GM23338 (cell line): ENCODE measurements at regions not wholly inside any gene's neighbourhood (a gene's known extent, or its start where the extent isn't known, plus 50 kb on each side); places are given as distances from the start of the nearest gene placed in this dataset.

Experiments used
- ATAC-seq: fragments of 200-7000 bp; cut with Tn5 transposase; 3 replicates; pipeline ENCODE4 v1.9.1; 2020
- DNase-seq: peaks from one replicate; pipeline ENCODE4 v3.0.0-alpha.2; 2015; ENCODE audit warnings: low spot score
- H2AFZ ChIP-seq: fragments of 200-600 bp; sonication (generic); 2 replicates; pipeline ENCODE4 v1.8.0; 2016; ENCODE audit warnings: antibody characterized with exemption, mild to moderate bottlenecking, moderate library complexity
- H3F3A ChIP-seq: fragments of 200-600 bp; sonication (generic); replicated peaks from 2 replicates; pipeline ENCODE4 v1.8.0; 2017; ENCODE audit warnings: antibody characterized with exemption, mixed run types, low read depth
- H3K27ac ChIP-seq: fragments of 200-600 bp; sonication (generic); 2 replicates; pipeline ENCODE4 v1.6.1; 2016; ENCODE audit warnings: low read depth
- H3K27me3 ChIP-seq: fragments of 200-600 bp; sonication (generic); 2 replicates; pipeline ENCODE4 v1.8.0; 2016; ENCODE audit warnings: mild to moderate bottlenecking, mixed run types, moderate library complexity; ENCODE audit not compliant: insufficient read depth
- H3K36me3 ChIP-seq: fragments of 200-600 bp; sonication (generic); 2 replicates; pipeline ENCODE4 v1.8.0; 2016; ENCODE audit warnings: mild to moderate bottlenecking; ENCODE audit not compliant: insufficient read depth
- H3K4me1 ChIP-seq: fragments of 200-600 bp; sonication (generic); 2 replicates; pipeline ENCODE4 v1.8.0; 2016; ENCODE audit warnings: mild to moderate bottlenecking, moderate library complexity; ENCODE audit not compliant: insufficient read depth
- H3K4me2 ChIP-seq: fragments of 200-600 bp; sonication (generic); 2 replicates; pipeline ENCODE4 v1.7.1; 2017; ENCODE audit warnings: mixed run types
- H3K4me3 ChIP-seq: fragments of 200-600 bp; sonication (generic); 2 replicates; pipeline ENCODE4 v1.6.1; 2016; ENCODE audit warnings: mixed run types
- H3K79me2 ChIP-seq: fragments of 200-600 bp; sonication (generic); replicated peaks from 2 replicates; pipeline ENCODE4 v1.8.0; 2017; ENCODE audit warnings: mild to moderate bottlenecking; ENCODE audit not compliant: insufficient read depth
- H3K9me2 ChIP-seq: fragments of 200-600 bp; sonication (generic); 2 replicates; pipeline ENCODE4 v1.8.0; 2017; ENCODE audit not compliant: insufficient read depth
- H4K20me1 ChIP-seq: fragments of 200-600 bp; sonication (generic); replicated peaks from 2 replicates; pipeline ENCODE4 v1.8.0; 2017; ENCODE audit warnings: mild to moderate bottlenecking; ENCODE audit not compliant: insufficient read depth
- H3K27ac Mint-ChIP-seq: 2 replicates; pipeline ENCODE4 v1.8.0; 2020; ENCODE audit warnings: inconsistent platforms, mild to moderate bottlenecking, moderate library complexity, mixed read lengths
- H3K27me3 Mint-ChIP-seq: 3 replicates; pipeline ENCODE4 v1.8.0; 2022; ENCODE audit warnings: low read depth, mild to moderate bottlenecking, moderate library complexity, mixed read lengths, inconsistent platforms; ENCODE audit not compliant: insufficient read depth, poor library complexity
- H3K36me3 Mint-ChIP-seq: 3 replicates; pipeline ENCODE4 v1.8.0; 2021; ENCODE audit warnings: low read depth, mild to moderate bottlenecking, inconsistent platforms, moderate library complexity, mixed read lengths
- H3K4me1 Mint-ChIP-seq: 3 replicates; pipeline ENCODE4 v1.8.0; 2020; ENCODE audit warnings: mild to moderate bottlenecking, inconsistent platforms, mixed read lengths
- H3K4me3 Mint-ChIP-seq: 3 replicates; pipeline ENCODE4 v1.8.0; 2021; ENCODE audit warnings: moderate library complexity, mild to moderate bottlenecking, inconsistent platforms, mixed read lengths
- H3K9me3 Mint-ChIP-seq: 3 replicates; pipeline ENCODE4 v1.8.0; 2020; ENCODE audit warnings: moderate library complexity, mild to moderate bottlenecking, inconsistent platforms, mixed read lengths
- CREB1 ChIP-seq: fragments of 250-450 bp; sonication (Bioruptor Pico); IDR thresholded peaks from 2 replicates; pipeline ENCODE4 v1.5.0; 2020; ENCODE audit warnings: low read depth, mild to moderate bottlenecking, moderate library complexity
- EZH2 ChIP-seq: fragments of 200-600 bp; sonication (generic); IDR thresholded peaks from one replicate; pipeline ENCODE4 v1.8.0; 2017; ENCODE audit warnings: antibody characterized with exemption, mild to moderate bottlenecking, low read depth; ENCODE audit not compliant: unreplicated experiment
- EZH2phosphoT487 ChIP-seq: fragments of 200-600 bp; sonication (generic); IDR thresholded peaks from one replicate; pipeline ENCODE4 v1.8.1; 2018; ENCODE audit warnings: antibody characterized with exemption; ENCODE audit not compliant: unreplicated experiment
- JUNB ChIP-seq: IDR thresholded peaks from one replicate; pipeline ENCODE4 v1.6.1; 2016; ENCODE audit warnings: antibody characterized with exemption; ENCODE audit not compliant: unreplicated experiment
- NANOG ChIP-seq: IDR thresholded peaks from 2 replicates; pipeline ENCODE4 v1.6.1; 2016; ENCODE audit warnings: antibody characterized with exemption, borderline replicate concordance
- POLR2AphosphoS5 ChIP-seq: IDR thresholded peaks from 2 replicates; pipeline ENCODE4 v1.6.1; 2016; ENCODE audit warnings: antibody characterized with exemption, low read depth
- ZNF114 ChIP-seq: fragments of 250-450 bp; sonication (Bioruptor Pico); IDR thresholded peaks from 2 replicates; pipeline ENCODE4 v1.5.0; 2020; ENCODE audit warnings: mild to moderate bottlenecking, moderate library complexity
- ZNF331 ChIP-seq: fragments of 250-450 bp; sonication (Bioruptor Pico); IDR thresholded peaks from 2 replicates; pipeline ENCODE4 v1.5.0; 2020; ENCODE audit warnings: low read depth, mild to moderate bottlenecking, moderate library complexity
- TF ChIP-seq, protein P1 (sequence below): fragments of 250-450 bp; sonication (Bioruptor Pico); IDR thresholded peaks from 2 replicates; pipeline ENCODE4 v1.5.0; 2020; ENCODE audit warnings: mild to moderate bottlenecking, moderate library complexity
- TF ChIP-seq, protein P2 (sequence below), 2 experiments: fragments of 200-600 bp in 1 of 2; sonication (generic) in 1 of 2; conservative IDR thresholded peaks; 2 replicates each; pipeline versions ENCODE4 v1.5.1 to v1.6.1; 2016 to 2017; ENCODE audit warnings: antibody characterized with exemption in 2 of 2, low read depth in 2 of 2, mild to moderate bottlenecking in 2 of 2, moderate library complexity in 1 of 2

DNA sequence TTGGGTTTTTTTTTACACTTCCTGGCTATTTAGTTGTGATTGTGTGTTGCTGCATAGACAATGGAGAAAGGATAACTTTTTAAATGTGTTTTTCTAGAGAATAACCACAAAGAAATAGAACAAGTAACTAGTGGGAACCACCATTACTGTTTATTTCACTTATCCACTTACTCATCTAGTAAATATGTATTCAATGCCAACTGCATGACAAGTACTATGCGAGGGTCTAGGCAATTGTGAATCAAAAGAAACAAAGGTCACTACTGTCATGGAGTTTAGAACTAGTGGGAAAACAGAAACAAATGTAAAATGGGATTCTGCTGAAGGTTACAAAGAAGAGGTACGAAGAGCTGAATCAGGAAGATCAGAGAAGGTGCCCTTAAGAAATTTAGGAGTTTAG lies 600.9 kb upstream of the ROBO2 start:
- no peak overlapping the region for H3K4me3 ChIP-seq
- TF ChIP-seq, protein P1, sequence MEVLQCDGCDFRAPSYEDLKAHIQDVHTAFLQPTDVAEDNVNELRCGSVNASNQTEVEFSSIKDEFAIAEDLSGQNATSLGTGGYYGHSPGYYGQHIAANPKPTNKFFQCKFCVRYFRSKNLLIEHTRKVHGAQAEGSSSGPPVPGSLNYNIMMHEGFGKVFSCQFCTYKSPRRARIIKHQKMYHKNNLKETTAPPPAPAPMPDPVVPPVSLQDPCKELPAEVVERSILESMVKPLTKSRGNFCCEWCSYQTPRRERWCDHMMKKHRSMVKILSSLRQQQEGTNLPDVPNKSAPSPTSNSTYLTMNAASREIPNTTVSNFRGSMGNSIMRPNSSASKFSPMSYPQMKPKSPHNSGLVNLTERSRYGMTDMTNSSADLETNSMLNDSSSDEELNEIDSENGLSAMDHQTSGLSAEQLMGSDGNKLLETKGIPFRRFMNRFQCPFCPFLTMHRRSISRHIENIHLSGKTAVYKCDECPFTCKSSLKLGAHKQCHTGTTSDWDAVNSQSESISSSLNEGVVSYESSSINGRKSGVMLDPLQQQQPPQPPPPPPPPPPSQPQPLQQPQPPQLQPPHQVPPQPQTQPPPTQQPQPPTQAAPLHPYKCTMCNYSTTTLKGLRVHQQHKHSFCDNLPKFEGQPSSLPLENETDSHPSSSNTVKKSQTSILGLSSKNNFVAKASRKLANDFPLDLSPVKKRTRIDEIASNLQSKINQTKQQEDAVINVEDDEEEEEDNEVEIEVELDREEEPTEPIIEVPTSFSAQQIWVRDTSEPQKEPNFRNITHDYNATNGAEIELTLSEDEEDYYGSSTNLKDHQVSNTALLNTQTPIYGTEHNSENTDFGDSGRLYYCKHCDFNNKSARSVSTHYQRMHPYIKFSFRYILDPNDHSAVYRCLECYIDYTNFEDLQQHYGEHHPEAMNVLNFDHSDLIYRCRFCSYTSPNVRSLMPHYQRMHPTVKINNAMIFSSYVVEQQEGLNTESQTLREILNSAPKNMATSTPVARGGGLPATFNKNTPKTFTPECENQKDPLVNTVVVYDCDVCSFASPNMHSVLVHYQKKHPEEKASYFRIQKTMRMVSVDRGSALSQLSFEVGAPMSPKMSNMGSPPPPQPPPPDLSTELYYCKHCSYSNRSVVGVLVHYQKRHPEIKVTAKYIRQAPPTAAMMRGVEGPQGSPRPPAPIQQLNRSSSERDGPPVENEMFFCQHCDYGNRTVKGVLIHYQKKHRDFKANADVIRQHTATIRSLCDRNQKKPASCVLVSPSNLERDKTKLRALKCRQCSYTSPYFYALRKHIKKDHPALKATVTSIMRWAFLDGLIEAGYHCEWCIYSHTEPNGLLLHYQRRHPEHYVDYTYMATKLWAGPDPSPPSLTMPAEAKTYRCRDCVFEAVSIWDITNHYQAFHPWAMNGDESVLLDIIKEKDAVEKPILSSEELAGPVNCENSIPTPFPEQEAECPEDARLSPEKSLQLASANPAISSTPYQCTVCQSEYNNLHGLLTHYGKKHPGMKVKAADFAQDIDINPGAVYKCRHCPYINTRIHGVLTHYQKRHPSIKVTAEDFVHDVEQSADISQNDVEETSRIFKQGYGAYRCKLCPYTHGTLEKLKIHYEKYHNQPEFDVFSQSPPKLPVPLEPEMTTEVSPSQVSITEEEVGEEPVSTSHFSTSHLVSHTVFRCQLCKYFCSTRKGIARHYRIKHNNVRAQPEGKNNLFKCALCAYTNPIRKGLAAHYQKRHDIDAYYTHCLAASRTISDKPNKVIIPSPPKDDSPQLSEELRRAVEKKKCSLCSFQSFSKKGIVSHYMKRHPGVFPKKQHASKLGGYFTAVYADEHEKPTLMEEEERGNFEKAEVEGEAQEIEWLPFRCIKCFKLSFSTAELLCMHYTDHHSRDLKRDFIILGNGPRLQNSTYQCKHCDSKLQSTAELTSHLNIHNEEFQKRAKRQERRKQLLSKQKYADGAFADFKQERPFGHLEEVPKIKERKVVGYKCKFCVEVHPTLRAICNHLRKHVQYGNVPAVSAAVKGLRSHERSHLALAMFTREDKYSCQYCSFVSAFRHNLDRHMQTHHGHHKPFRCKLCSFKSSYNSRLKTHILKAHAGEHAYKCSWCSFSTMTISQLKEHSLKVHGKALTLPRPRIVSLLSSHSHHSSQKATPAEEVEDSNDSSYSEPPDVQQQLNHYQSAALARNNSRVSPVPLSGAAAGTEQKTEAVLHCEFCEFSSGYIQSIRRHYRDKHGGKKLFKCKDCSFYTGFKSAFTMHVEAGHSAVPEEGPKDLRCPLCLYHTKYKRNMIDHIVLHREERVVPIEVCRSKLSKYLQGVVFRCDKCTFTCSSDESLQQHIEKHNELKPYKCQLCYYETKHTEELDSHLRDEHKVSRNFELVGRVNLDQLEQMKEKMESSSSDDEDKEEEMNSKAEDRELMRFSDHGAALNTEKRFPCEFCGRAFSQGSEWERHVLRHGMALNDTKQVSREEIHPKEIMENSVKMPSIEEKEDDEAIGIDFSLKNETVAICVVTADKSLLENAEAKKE (CRISPR knock-in tag): no peak
- no peak for TF ChIP-seq EZH2phosphoT487
- no peak for TF ChIP-seq JUNB
- no peaks in the 10 kb centered on the region for H3K27me3 ChIP-seq
- H2AFZ ChIP-seq: no peak overlapping the region
- Mint-ChIP-seq H3K36me3 (no peaks in the 10 kb centered on the region), H3K27ac (peak overlapping the region; percentile 3), H3K4me1 (peaks cover 16% of the 10 kb centered on the region), H3K4me3 (no peak overlapping the region), H3K27me3 (no peaks in the 10 kb centered on the region), H3K9me3 (no peaks in the 10 kb centered on the region; the same call in 2 of the 3 replicates)
- no peaks in the 10 kb centered on the region for H3K79me2 ChIP-seq
- no peak overlapping the region for H3K27ac ChIP-seq
- H3K4me2 ChIP-seq: no peak overlapping the region; the same call in 1 of the 2 replicates
- no peak for DNase-seq
- H3K36me3 ChIP-seq: no peaks in the 10 kb centered on the region
- H3K4me1 ChIP-seq: peaks cover 14% of the 10 kb centered on the region; the same call in 1 of the 2 replicates
- ATAC-seq: no peak; the same call in 2 of the 3 replicates
- no peaks in the 10 kb centered on the region for H4K20me1 ChIP-seq
- H3F3A ChIP-seq: no peaks in the 10 kb centered on the region
- peaks cover 4% of the 10 kb centered on the region for H3K9me2 ChIP-seq

DNA sequence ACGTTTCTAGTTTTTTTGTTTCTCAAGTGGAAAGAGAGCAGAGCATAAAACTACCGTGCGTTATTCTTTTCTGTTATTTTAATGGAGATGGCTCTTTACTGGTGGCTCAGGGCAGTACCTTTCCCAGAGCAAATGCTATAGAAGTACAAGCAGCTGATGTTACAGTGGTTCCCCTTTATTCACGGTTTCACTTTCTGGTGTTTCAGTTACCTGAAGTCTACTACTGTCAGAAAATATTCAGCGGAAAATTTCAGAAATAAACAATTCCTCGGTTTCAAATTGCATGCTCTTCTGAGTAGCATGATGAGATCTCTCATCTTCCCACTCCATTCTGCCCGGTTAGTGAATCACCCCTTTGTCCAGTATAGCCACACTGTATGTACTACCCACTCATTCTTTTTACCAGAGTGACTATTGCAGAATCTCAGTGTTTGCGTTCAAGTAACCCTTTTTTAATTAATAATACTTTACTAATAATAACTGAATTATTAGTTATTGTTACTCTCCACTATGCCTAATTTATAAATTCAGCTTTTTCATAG lies 597.5 kb upstream of the ROBO2 start:
- Histone ChIP-seq H2AFZ (no peak overlapping the region), H3K9me2 (peaks cover 4% of the 10 kb centered on the region; the same call in 1 of the 2 replicates), H3K27ac (no peak overlapping the region), H3K4me2 (no peak overlapping the region), H3K79me2 (no peaks in the 10 kb centered on the region), H3F3A (no peaks in the 10 kb centered on the region), H3K4me3 (no peak overlapping the region), H3K27me3 (no peaks in the 10 kb centered on the region), H3K4me1 (peaks cover 7% of the 10 kb centered on the region; the same call in 1 of the 2 replicates), H3K36me3 (no peaks in the 10 kb centered on the region), H4K20me1 (no peaks in the 10 kb centered on the region)
- H3K4me1 Mint-ChIP-seq: peaks cover 16% of the 10 kb centered on the region
- no peaks in the 10 kb centered on the region for H3K36me3 Mint-ChIP-seq
- no peak for ATAC-seq
- no peak overlapping the region for H3K27ac Mint-ChIP-seq
- no peak overlapping the region for H3K4me3 Mint-ChIP-seq
- DNase-seq: no peak
- no peaks in the 10 kb centered on the region for H3K9me3 Mint-ChIP-seq
- TF ChIP-seq JUNB (no peak), EZH2phosphoT487 (no peak), ZNF114 (CRISPR knock-in tag) (no peak), ZNF331 (CRISPR knock-in tag) (no peak), EZH2 (no peak), NANOG (no peak), CREB1 (no peak), POLR2AphosphoS5 (no peak)
- TF ChIP-seq, protein P2, sequence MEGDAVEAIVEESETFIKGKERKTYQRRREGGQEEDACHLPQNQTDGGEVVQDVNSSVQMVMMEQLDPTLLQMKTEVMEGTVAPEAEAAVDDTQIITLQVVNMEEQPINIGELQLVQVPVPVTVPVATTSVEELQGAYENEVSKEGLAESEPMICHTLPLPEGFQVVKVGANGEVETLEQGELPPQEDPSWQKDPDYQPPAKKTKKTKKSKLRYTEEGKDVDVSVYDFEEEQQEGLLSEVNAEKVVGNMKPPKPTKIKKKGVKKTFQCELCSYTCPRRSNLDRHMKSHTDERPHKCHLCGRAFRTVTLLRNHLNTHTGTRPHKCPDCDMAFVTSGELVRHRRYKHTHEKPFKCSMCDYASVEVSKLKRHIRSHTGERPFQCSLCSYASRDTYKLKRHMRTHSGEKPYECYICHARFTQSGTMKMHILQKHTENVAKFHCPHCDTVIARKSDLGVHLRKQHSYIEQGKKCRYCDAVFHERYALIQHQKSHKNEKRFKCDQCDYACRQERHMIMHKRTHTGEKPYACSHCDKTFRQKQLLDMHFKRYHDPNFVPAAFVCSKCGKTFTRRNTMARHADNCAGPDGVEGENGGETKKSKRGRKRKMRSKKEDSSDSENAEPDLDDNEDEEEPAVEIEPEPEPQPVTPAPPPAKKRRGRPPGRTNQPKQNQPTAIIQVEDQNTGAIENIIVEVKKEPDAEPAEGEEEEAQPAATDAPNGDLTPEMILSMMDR (conservative IDR thresholded peaks at IDR 0.05; ENCODE audit: low read depth in 2 of 2): no peak
- no peaks in the 10 kb centered on the region for H3K27me3 Mint-ChIP-seq
